ENCODE measurements at regions not wholly inside any gene's neighbourhood (a gene's known extent, or its start where the extent isn't known, plus 50 kb on each side); places are given as distances from the start of the nearest gene placed in this dataset.

- Histone ChIP-seq H3K36me3 (ENCODE audit: control insufficient read depth in 1 of 2, insufficient read depth in 2 of 2, low read length in 2 of 2) (no peaks in the 10 kb centered on the region), H3K79me2 (ENCODE audit: insufficient read depth, low read length) (no peaks in the 10 kb centered on the region), H3K27ac (ENCODE audit: low read depth, low read length) (no peak overlapping the region), H4K20me1 (ENCODE audit: insufficient read depth) (no peaks in the 10 kb centered on the region), H3K4me1 (ENCODE audit: control insufficient read depth in 1 of 2, insufficient read depth in 2 of 2, low read length in 2 of 2) (peaks cover 11 to 38% of the 10 kb centered on the region in 2 experiments; a peak in 3 of 4 replicates), H3K9me2 (ENCODE audit: insufficient read depth) (no peaks in the 10 kb centered on the region), H3K9ac (ENCODE audit: low read length) (peak overlapping the region; percentile 14; the same call in 1 of the 2 replicates), H3K27me3 (ENCODE audit: insufficient read depth, low read length) (no peaks in the 10 kb centered on the region), H3K9me3 (ENCODE audit: control insufficient read depth in 1 of 2, insufficient read depth in 1 of 2, low read depth in 1 of 2, low read length in 2 of 2) (no peaks in the 10 kb centered on the region), H2AFZ (ENCODE audit: low read depth, low read length, poor library complexity, severe bottlenecking) (peak overlapping the region; percentile 93), H3K4me3 (replicated peaks in 1 of 2; ENCODE audit: low read depth in 1 of 2, low read length in 2 of 2) (peak overlapping the region; percentile 13 to 35), H3K4me2 (ENCODE audit: low read length) (peak overlapping the region; percentile 67)
- ChIA-PET POLR2A (no interaction called here), RAD21 (ENCODE audit: low non-redundant PET in 1 of 2, low total read pairs in 2 of 2, uncharacterized antibody in 2 of 2, unreplicated experiment in 2 of 2) (no interaction called here), CTCF (interaction anchor here (0.8 to 4.7 kb wide), 10 partner anchors 26 to 220 kb away, joined by 3 to 27 read pairs (median 4); no protein-coding TSS in a partner anchor)
- ATAC-seq (peak; percentile 4; the same call in 1 of the 2 replicates), DNase-seq (ENCODE audit: low read depth, low spot score) (no peak)
- intact Hi-C loops (cut with micrococcal nuclease) = no loop called here
- no TSS peak for BruUV-seq (replicated peaks)
- TF ChIP-seq EZH2 (IDR thresholded peaks at IDR 0.05) = no peak
- no peak for TF ChIP-seq ATF3 (IDR thresholded peaks at IDR 0.05)
- no peak for TF ChIP-seq ZNF274 (IDR thresholded peaks at IDR 0.05; ENCODE audit: low read depth, low read length)
- TF ChIP-seq FOSL1 (IDR thresholded peaks at IDR 0.05; ENCODE audit: low read depth) = no peak
- TF ChIP-seq CBX3 (IDR thresholded peaks at IDR 0.05; ENCODE audit: low read depth) = no peak
- no peak for TF ChIP-seq MAX (IDR thresholded peaks at IDR 0.05)
- no peak for TF ChIP-seq CTCF (IDR thresholded peaks at IDR 0.05 in 2 of 3, conservative IDR thresholded peaks at IDR 0.05 in 1 of 3; ENCODE audit: borderline replicate concordance in 1 of 3, insufficient read depth in 1 of 3, low read depth in 2 of 3, low read length in 2 of 3)
- no peak for TF ChIP-seq REST (IDR thresholded peaks at IDR 0.05; ENCODE audit: low read depth)
- no peak for TF ChIP-seq ZFX (IDR thresholded peaks at IDR 0.05)
- TF ChIP-seq YY1 (IDR thresholded peaks at IDR 0.05; ENCODE audit: extremely low read depth, insufficient replicate concordance, low read depth, low read length) = no peak
- no peak for TF ChIP-seq EZH2phosphoT487 (IDR thresholded peaks at IDR 0.05; ENCODE audit: borderline replicate concordance)
- TF ChIP-seq POLR2A (IDR thresholded peaks at IDR 0.05; ENCODE audit: borderline replicate concordance, extremely low read depth, insufficient read depth, insufficient read length) = no peak
- no peak for TF ChIP-seq ELF1 (IDR thresholded peaks at IDR 0.05; ENCODE audit: borderline replicate concordance, low read depth)
- no peak for TF ChIP-seq SRF (IDR thresholded peaks at IDR 0.05; ENCODE audit: low read depth)
- no peak for TF ChIP-seq JUND (IDR thresholded peaks at IDR 0.05)
- no peak for TF ChIP-seq SIN3A (IDR thresholded peaks at IDR 0.05; ENCODE audit: low read depth)
Observed at GRCh38 chr17:27380551-27380950, 75.7 kb upstream of the KSR1 start.

All from HCT116 (cell line).